Trophoblast cell (in vitro differentiated cells and primary cell): ENCODE measurements at regions not wholly inside any gene's neighbourhood (a gene's known extent, or its start where the extent isn't known, plus 50 kb on each side); places are given as distances from the start of the nearest gene placed in this dataset.

Experiments
- DNase-seq, 2 donors: peaks; one replicate each; pipeline ENCODE4 v3.0.0-alpha.2; 2016
- H2AFZ ChIP-seq: 2 replicates; pipeline ENCODE4 v1.6.1; 2013; ENCODE audit warnings: low read length, moderate library complexity, mild to moderate bottlenecking; ENCODE audit not compliant: insufficient read depth, poor library complexity
- H2AK5ac ChIP-seq: 2 replicates; pipeline ENCODE4 v1.6.1; 2013; ENCODE audit warnings: mild to moderate bottlenecking, low read length
- H2BK120ac ChIP-seq: 2 replicates; pipeline ENCODE4 v1.6.1; 2013; ENCODE audit warnings: low read length, mild to moderate bottlenecking, moderate library complexity; ENCODE audit not compliant: insufficient read depth, poor library complexity
- H2BK12ac ChIP-seq: 2 replicates; pipeline ENCODE4 v1.6.1; 2013; ENCODE audit warnings: mild to moderate bottlenecking, low read length, moderate library complexity
- H2BK5ac ChIP-seq: 2 replicates; pipeline ENCODE4 v1.6.1; 2013; ENCODE audit warnings: low read length, low read depth, moderate library complexity, mild to moderate bottlenecking; ENCODE audit not compliant: poor library complexity
- H3K14ac ChIP-seq: 2 replicates; pipeline ENCODE4 v1.6.1; 2013; ENCODE audit warnings: mild to moderate bottlenecking, low read length
- H3K18ac ChIP-seq: 2 replicates; pipeline ENCODE4 v1.6.1; 2013; ENCODE audit warnings: mild to moderate bottlenecking, low read length
- H3K23ac ChIP-seq: 2 replicates; pipeline ENCODE4 v1.6.1; 2013; ENCODE audit warnings: low read length
- H3K27ac ChIP-seq: 2 replicates; pipeline ENCODE4 v1.5.1; 2013; ENCODE audit warnings: low read depth, mild to moderate bottlenecking, inconsistent platforms, low read length, moderate library complexity
- H3K27me3 ChIP-seq: 2 replicates; pipeline ENCODE4 v1.6.1; 2013; ENCODE audit warnings: inconsistent platforms, mild to moderate bottlenecking, low read length, moderate library complexity; ENCODE audit not compliant: insufficient read depth
- H3K36me3 ChIP-seq, 2 experiments: 1 replicate in 1 of 2; 2 replicates in 1 of 2; pipeline ENCODE4 v1.6.1; 2013; ENCODE audit warnings: low read length in 2 of 2, mild to moderate bottlenecking in 2 of 2, moderate library complexity in 1 of 2; ENCODE audit not compliant: insufficient read depth in 2 of 2, control insufficient read depth in 1 of 2
- H3K4ac ChIP-seq: 2 replicates; pipeline ENCODE4 v1.6.1; 2013; ENCODE audit warnings: low read depth, mild to moderate bottlenecking, low read length, moderate library complexity
- H3K4me1 ChIP-seq, 2 experiments: 1 replicate in 1 of 2; 2 replicates in 1 of 2; pipeline ENCODE4 v1.6.1; 2013; ENCODE audit warnings: low read length in 2 of 2, mild to moderate bottlenecking in 2 of 2, moderate library complexity in 1 of 2; ENCODE audit not compliant: insufficient read depth in 2 of 2, control insufficient read depth in 1 of 2
- H3K4me2 ChIP-seq: 2 replicates; pipeline ENCODE4 v1.6.1; 2013; ENCODE audit warnings: inconsistent platforms, mild to moderate bottlenecking, low read length, moderate library complexity
- H3K4me3 ChIP-seq: 2 replicates; pipeline ENCODE4 v1.5.1; 2013; ENCODE audit warnings: mild to moderate bottlenecking, low read depth, low read length, inconsistent platforms
- H3K79me1 ChIP-seq: one replicate; pipeline ENCODE4 v1.6.1; 2013; ENCODE audit warnings: low read length
- H3K79me2 ChIP-seq: 2 replicates; pipeline ENCODE4 v1.6.1; 2013; ENCODE audit warnings: low read length, mild to moderate bottlenecking; ENCODE audit not compliant: control insufficient read depth, insufficient read depth, poor library complexity
- H3K9ac ChIP-seq: 2 replicates; pipeline ENCODE4 v1.6.1; 2013; ENCODE audit warnings: mild to moderate bottlenecking, low read length
- H3K9me3 ChIP-seq: 2 replicates; pipeline ENCODE4 v1.6.1; 2013; ENCODE audit warnings: low read depth, mild to moderate bottlenecking, control low read depth, inconsistent platforms, low read length; ENCODE audit not compliant: insufficient read depth
- H4K12ac ChIP-seq: 2 replicates; pipeline ENCODE4 v1.6.1; 2013; ENCODE audit warnings: low read depth, mild to moderate bottlenecking, low read length, moderate library complexity
- H4K8ac ChIP-seq: 2 replicates; pipeline ENCODE4 v1.6.1; 2013; ENCODE audit warnings: low read depth, mild to moderate bottlenecking, low read length, moderate library complexity
- H4K91ac ChIP-seq: one replicate; pipeline ENCODE4 v1.6.1; 2013; ENCODE audit warnings: low read depth, mild to moderate bottlenecking, low read length, moderate library complexity
- WGBS: extraction: QIAGEN DNeasy Blood & Tissue Kit; methylation state at CpG from one replicate; pipeline ENCODE4 v1.1.7; 2013; ENCODE audit warnings: missing lambda C conversion rate; ENCODE audit not compliant: insufficient read length, insufficient coverage; ENCODE audit errors: extremely low coverage; 5-methylcytosine and 5-hydroxymethylcytosine counted together

GRCh38 chr12:114194956-114195355, 211.0 kb downstream of the TBX5 start:
- no CpG with 5 or more reads among the region's 3 CpGs for WGBS
- H3K4me3 ChIP-seq, result no peak overlapping the region
- no peak overlapping the region for H2AK5ac ChIP-seq

DNA sequence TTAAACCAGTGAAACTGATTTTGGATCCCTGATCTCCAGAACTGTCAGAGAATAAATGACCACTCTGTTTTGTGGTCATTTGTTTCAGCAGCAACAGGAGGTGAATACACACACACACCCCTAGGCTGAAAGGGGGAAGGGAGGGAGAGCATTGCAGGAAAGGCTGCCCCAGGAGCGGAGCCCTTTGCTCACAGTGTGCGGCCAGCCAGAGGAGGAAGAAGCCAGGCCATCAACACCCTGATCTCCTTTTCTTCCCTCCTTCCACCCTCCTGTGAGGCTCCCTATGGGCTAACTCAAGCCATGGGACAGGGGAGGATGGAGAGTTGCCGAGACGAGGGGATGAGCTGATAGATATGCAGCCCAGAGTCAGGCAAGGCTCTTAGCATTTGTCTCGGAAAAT, 211.9 kb downstream of the TBX5 start:
- Histone ChIP-seq H2BK5ac (no peak overlapping the region), H3K27me3 (no peaks in the 10 kb centered on the region), H3K36me3 (no peaks in the 10 kb centered on the region), H2BK12ac (no peak overlapping the region), H3K4ac (no peak overlapping the region), H3K23ac (no peak overlapping the region), H3K4me3 (no peak overlapping the region), H3K27ac (no peak overlapping the region), H2AK5ac (no peak overlapping the region), H3K4me2 (no peak overlapping the region), H3K14ac (no peak overlapping the region), H3K79me1 (no peaks in the 10 kb centered on the region), H3K4me1 (no peaks in the 10 kb centered on the region), H3K18ac (no peak overlapping the region), H3K9me3 (peaks cover 2% of the 10 kb centered on the region), H3K9ac (no peak overlapping the region), H4K91ac (no peak overlapping the region), H2BK120ac (no peak overlapping the region), H4K12ac (no peak overlapping the region), H2AFZ (no peak overlapping the region), H3K79me2 (no peaks in the 10 kb centered on the region), H4K8ac (no peak overlapping the region)
- no CpG with 5 or more reads among the region's 5 CpGs for WGBS
- DNase-seq, result no peak

More at GRCh38 chr12:114194956-114195355, 211.0 kb downstream of the TBX5 start:
- no peak for DNase-seq
- Histone ChIP-seq H3K4me1 (no peaks in the 10 kb centered on the region), H2AFZ (no peak overlapping the region), H2BK120ac (no peak overlapping the region), H3K9me3 (peaks cover 2% of the 10 kb centered on the region), H3K79me1 (no peaks in the 10 kb centered on the region), H3K79me2 (no peaks in the 10 kb centered on the region), H3K4ac (no peak overlapping the region), H3K9ac (no peak overlapping the region), H3K27me3 (no peaks in the 10 kb centered on the region), H3K23ac (no peak overlapping the region), H4K12ac (no peak overlapping the region), H3K36me3 (no peaks in the 10 kb centered on the region), H3K27ac (no peak overlapping the region), H4K91ac (no peak overlapping the region), H3K14ac (no peak overlapping the region), H2BK5ac (no peak overlapping the region), H3K4me2 (no peak overlapping the region), H2BK12ac (no peak overlapping the region), H4K8ac (no peak overlapping the region), H3K18ac (no peak overlapping the region)

DNA sequence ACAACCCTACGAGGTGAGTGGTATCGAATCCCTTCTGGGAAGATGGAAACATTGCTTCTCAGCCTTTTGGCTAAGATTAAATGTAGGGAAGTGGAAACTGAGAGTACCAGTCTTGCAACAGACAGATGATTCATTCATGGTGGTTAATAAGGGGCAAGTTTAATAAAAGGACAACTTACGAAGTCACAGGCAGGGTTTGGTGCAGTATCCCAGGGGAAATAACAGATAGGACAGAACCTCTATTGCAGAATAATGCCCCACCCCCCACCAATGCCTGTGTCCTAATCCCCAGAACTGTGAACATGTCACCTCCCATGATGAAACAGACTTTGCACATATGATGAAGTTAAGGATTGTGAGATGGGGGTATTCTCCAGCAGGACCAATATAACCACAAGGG, 212.5 kb downstream of the TBX5 start:
- Histone ChIP-seq H3K14ac (no peak overlapping the region), H2BK120ac (no peak overlapping the region), H3K9me3 (peaks cover 2% of the 10 kb centered on the region), H4K12ac (no peak overlapping the region), H2BK5ac (no peak overlapping the region), H2BK12ac (no peak overlapping the region), H3K79me2 (no peaks in the 10 kb centered on the region), H2AK5ac (no peak overlapping the region), H4K8ac (no peak overlapping the region), H3K4ac (no peak overlapping the region), H4K91ac (no peak overlapping the region), H3K27ac (no peak overlapping the region), H3K27me3 (no peaks in the 10 kb centered on the region), H3K23ac (no peak overlapping the region), H3K18ac (no peak overlapping the region), H3K4me2 (no peak overlapping the region), H2AFZ (no peak overlapping the region), H3K4me1 (no peaks in the 10 kb centered on the region), H3K36me3 (no peaks in the 10 kb centered on the region), H3K9ac (no peak overlapping the region), H3K79me1 (no peaks in the 10 kb centered on the region), H3K4me3 (no peak overlapping the region)
- no CpG with 5 or more reads among the region's 3 CpGs for WGBS
- no peak for DNase-seq

- WGBS, result no CpG with 5 or more reads among the region's 5 CpGs
- Histone ChIP-seq H2BK5ac (no peak overlapping the region), H3K79me1 (no peaks in the 10 kb centered on the region), H3K9me3 (peaks cover 2% of the 10 kb centered on the region), H3K27me3 (no peaks in the 10 kb centered on the region), H2BK120ac (no peak overlapping the region), H3K14ac (no peak overlapping the region), H4K91ac (no peak overlapping the region), H2AK5ac (no peak overlapping the region), H3K27ac (no peak overlapping the region), H3K18ac (no peak overlapping the region), H3K23ac (no peak overlapping the region), H3K4ac (no peak overlapping the region), H3K36me3 (no peaks in the 10 kb centered on the region), H3K4me1 (no peaks in the 10 kb centered on the region), H2BK12ac (no peak overlapping the region), H3K9ac (no peak overlapping the region), H4K12ac (no peak overlapping the region), H2AFZ (no peak overlapping the region), H3K79me2 (no peaks in the 10 kb centered on the region), H3K4me2 (no peak overlapping the region), H3K4me3 (no peak overlapping the region), H4K8ac (no peak overlapping the region)
- DNase-seq, result no peak
These were observed 213.4 kb downstream of the TBX5 start for GRCh38 chr12:114192549-114192948.
